ENCODE measurements at regions not wholly inside any gene's neighbourhood (a gene's known extent, or its start where the extent isn't known, plus 50 kb on each side); places are given as distances from the start of the nearest gene placed in this dataset.

- no peaks in the 10 kb centered on the region for H3K27me3 ChIP-seq (ENCODE audit: low read depth, low read length)
- no peak overlapping the region for H3K27ac ChIP-seq (ENCODE audit: low read length)
- no peaks in the 10 kb centered on the region for H3K9me3 ChIP-seq (ENCODE audit: control insufficient read depth in 1 of 2, low read length in 2 of 2)
- H3K4me3 ChIP-seq (ENCODE audit: low read depth in 1 of 2, low read length in 2 of 2), result no peak overlapping the region
- no peaks in the 10 kb centered on the region for H3K36me3 ChIP-seq (ENCODE audit: control insufficient read depth in 1 of 2, insufficient read depth in 2 of 2, low read length in 2 of 2)
- H3K4me1 ChIP-seq (ENCODE audit: control insufficient read depth in 1 of 2, insufficient read depth in 2 of 2, low read length in 2 of 2), result no peaks in the 10 kb centered on the region
Measured at GRCh38 chr4:120130786-120131185, 64.1 kb upstream of the MAD2L1 start.

Data from muscle layer of duodenum (tissue), 2 donors.